SK-N-SH (cell line): ENCODE measurements at regions not wholly inside any gene's neighbourhood (a gene's known extent, or its start where the extent isn't known, plus 50 kb on each side); places are given as distances from the start of the nearest gene placed in this dataset.

Source experiments
- CHD2 ChIP-seq: fragments of 150-350 bp; IDR thresholded peaks from 2 replicates; pipeline ENCODE4 v1.6.1; 2018; ENCODE audit warnings: low read length; ENCODE audit not compliant: partially characterized antibody
- EP300 ChIP-seq, 2 experiments: IDR thresholded peaks; 2 replicates each; pipeline versions ENCODE4 v1.4.0 to v1.6.1; 2012; ENCODE audit warnings: borderline replicate concordance in 1 of 2, low read depth in 1 of 2, low read length in 1 of 2
- JUND ChIP-seq: IDR thresholded peaks from 2 replicates; pipeline ENCODE4 v1.4.0; 2012
- MXI1 ChIP-seq: IDR thresholded peaks from 2 replicates; pipeline ENCODE4 v1.6.1; 2012; ENCODE audit warnings: mild to moderate bottlenecking, low read depth, low read length, improper control_type of control experiment
- NFIC ChIP-seq: IDR thresholded peaks from 2 replicates; pipeline ENCODE4 v1.4.0; 2012; ENCODE audit warnings: borderline replicate concordance
- POLR2AphosphoS5 ChIP-seq: IDR thresholded peaks from 2 replicates; pipeline ENCODE4 v1.6.1; 2012; ENCODE audit warnings: low read depth, low read length
- RCOR1 ChIP-seq: fragments of 150-350 bp; IDR thresholded peaks from 2 replicates; pipeline ENCODE4 v1.6.1; 2017; ENCODE audit warnings: antibody characterized with exemption, low read length
- RFX5 ChIP-seq: IDR thresholded peaks from 2 replicates; pipeline ENCODE4 v1.6.1; 2012; ENCODE audit warnings: mild to moderate bottlenecking, improper control_type of control experiment, low read length
- SIN3A ChIP-seq: IDR thresholded peaks from 2 replicates; pipeline ENCODE4 v1.6.1; 2012; ENCODE audit warnings: low read depth, mild to moderate bottlenecking, low read length, moderate library complexity, borderline replicate concordance
- TAF1 ChIP-seq: IDR thresholded peaks from 2 replicates; pipeline ENCODE4 v1.6.1; 2012; ENCODE audit warnings: low read depth, mild to moderate bottlenecking, low read length, moderate library complexity, borderline replicate concordance
- TEAD4 ChIP-seq: IDR thresholded peaks from 2 replicates; pipeline ENCODE4 v1.4.0; 2012; ENCODE audit warnings: mild to moderate bottlenecking, borderline replicate concordance; ENCODE audit not compliant: insufficient read depth
- TF ChIP-seq, protein P1 (sequence below): fragments of 200-600 bp; sonication (generic); IDR thresholded peaks from 2 replicates; pipeline ENCODE4 v1.6.1; 2017; ENCODE audit warnings: antibody characterized with exemption, mild to moderate bottlenecking, moderate library complexity
- TF ChIP-seq, protein P2 (sequence below): IDR thresholded peaks from 2 replicates; pipeline ENCODE4 v1.4.0; 2012; ENCODE audit warnings: low read depth, borderline replicate concordance
- TF ChIP-seq, protein P3 (sequence below): IDR thresholded peaks from 2 replicates; pipeline ENCODE4 v1.4.0; 2012; ENCODE audit warnings: low read depth

DNA sequence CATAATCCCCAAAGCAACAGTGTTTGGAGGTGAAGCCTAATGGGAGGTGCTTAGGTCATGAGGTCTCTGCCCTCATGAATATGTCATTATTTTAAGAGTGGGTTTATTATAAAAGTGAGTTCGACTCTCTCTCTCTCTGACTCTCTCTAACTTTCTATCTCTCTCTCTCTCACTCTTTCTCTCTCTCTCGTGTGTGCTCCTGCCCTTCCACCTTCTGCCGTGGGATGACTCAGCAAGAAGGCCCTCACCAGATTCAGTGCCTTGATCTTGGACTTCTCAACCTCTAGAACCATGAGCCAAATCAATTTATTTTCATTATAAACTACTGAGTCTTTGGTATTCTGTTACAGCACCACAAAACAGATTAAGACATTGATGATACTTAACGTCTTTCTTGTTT, 53.7 kb upstream of the TANC2 start:
- TF ChIP-seq, protein P1, sequence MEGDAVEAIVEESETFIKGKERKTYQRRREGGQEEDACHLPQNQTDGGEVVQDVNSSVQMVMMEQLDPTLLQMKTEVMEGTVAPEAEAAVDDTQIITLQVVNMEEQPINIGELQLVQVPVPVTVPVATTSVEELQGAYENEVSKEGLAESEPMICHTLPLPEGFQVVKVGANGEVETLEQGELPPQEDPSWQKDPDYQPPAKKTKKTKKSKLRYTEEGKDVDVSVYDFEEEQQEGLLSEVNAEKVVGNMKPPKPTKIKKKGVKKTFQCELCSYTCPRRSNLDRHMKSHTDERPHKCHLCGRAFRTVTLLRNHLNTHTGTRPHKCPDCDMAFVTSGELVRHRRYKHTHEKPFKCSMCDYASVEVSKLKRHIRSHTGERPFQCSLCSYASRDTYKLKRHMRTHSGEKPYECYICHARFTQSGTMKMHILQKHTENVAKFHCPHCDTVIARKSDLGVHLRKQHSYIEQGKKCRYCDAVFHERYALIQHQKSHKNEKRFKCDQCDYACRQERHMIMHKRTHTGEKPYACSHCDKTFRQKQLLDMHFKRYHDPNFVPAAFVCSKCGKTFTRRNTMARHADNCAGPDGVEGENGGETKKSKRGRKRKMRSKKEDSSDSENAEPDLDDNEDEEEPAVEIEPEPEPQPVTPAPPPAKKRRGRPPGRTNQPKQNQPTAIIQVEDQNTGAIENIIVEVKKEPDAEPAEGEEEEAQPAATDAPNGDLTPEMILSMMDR: no peak
- no peak for TF ChIP-seq RFX5
- TF ChIP-seq TAF1: no peak
- TF ChIP-seq CHD2: no peak
- no peak for TF ChIP-seq POLR2AphosphoS5
- TF ChIP-seq EP300 (IDR thresholded peaks at IDR 0.05; ENCODE audit: borderline replicate concordance in 1 of 2, low read depth in 1 of 2, low read length in 1 of 2): no peak
- no peak for TF ChIP-seq RCOR1
- no peak for TF ChIP-seq NFIC
- TF ChIP-seq, protein P2, sequence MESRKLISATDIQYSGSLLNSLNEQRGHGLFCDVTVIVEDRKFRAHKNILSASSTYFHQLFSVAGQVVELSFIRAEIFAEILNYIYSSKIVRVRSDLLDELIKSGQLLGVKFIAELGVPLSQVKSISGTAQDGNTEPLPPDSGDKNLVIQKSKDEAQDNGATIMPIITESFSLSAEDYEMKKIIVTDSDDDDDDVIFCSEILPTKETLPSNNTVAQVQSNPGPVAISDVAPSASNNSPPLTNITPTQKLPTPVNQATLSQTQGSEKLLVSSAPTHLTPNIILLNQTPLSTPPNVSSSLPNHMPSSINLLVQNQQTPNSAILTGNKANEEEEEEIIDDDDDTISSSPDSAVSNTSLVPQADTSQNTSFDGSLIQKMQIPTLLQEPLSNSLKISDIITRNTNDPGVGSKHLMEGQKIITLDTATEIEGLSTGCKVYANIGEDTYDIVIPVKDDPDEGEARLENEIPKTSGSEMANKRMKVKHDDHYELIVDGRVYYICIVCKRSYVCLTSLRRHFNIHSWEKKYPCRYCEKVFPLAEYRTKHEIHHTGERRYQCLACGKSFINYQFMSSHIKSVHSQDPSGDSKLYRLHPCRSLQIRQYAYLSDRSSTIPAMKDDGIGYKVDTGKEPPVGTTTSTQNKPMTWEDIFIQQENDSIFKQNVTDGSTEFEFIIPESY: no peak
- no peak for TF ChIP-seq TEAD4
- no peak for TF ChIP-seq JUND
- TF ChIP-seq, protein P3, sequence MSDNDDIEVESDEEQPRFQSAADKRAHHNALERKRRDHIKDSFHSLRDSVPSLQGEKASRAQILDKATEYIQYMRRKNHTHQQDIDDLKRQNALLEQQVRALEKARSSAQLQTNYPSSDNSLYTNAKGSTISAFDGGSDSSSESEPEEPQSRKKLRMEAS: no peak
- no peak for TF ChIP-seq MXI1
- TF ChIP-seq SIN3A: no peak
